GM21737 (cell line): ENCODE measurements at regions not wholly inside any gene's neighbourhood (a gene's known extent, or its start where the extent isn't known, plus 50 kb on each side); places are given as distances from the start of the nearest gene placed in this dataset.

ENCODE experiments used
- ATAC-seq: cut with Tn5 transposase; IDR thresholded peaks from one replicate; pipeline ENCODE4 v1.9.1; 2021; ENCODE audit warnings: mild to moderate bottlenecking, moderate library complexity; ENCODE audit not compliant: unreplicated experiment

DNA sequence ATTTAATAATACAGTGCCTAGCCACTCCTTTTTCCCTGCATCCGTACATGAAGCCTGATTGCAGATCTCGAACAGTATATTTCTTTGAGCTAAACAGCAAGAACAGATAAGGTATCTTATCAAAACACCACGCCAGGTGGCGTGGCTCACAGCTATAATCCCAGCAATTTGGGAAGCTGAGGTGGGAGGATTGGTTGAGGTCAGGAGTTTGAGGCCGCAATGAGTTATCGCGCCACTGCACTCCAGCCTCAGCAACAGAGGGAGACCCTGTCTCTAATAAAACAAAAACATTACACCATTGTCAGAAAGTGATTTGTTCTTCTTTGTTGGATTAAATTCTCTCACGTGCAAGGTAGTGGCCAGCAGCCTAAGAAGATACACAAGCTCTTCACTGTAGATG lies 291.2 kb upstream of the DMRT1 start:
- no peak for ATAC-seq

DNA sequence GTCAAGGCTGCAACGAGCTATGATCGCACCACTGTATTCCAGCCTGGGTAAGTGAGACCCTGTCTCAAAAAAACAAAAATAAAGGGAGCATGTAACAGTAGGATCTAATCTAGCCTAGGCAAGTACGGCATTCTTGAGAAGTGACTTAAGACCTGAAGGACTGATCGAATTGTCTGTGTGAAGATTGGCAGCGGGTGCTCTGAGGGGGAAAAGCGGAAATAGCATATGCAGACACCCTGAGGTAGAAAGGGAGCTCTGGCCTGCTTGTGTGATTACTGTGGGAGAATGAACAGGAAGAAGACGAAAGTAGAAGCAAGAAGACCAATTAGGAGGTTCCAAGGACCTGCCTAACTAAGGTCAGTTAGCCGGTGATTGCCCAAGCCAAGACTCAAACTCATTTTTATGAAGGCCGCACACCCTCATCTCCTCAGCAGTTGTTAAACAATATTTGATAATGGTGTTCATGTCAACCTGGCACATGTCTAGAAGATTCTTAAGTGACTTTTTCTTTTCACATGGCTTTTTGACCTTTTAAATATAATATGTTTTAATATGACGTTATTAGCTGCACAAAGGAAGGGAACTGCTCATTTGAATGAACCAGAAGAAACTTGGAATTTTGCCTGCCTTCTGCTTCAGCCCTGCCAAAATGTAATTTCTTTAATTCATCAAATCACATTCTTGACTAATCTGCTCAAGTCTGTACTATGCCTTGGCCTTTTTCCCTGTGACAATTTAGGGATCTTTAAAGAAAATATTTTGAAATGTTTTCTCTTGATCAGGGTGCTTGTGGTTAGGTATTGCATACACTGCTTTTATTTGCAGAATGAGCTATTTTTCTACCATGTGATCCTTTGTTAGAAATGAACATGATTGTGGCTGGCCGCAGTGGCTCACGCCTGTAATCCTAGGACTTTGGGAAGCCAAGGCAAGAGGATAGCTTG lies 289.2 kb upstream of the DMRT1 start:
- no peak for ATAC-seq

DNA sequence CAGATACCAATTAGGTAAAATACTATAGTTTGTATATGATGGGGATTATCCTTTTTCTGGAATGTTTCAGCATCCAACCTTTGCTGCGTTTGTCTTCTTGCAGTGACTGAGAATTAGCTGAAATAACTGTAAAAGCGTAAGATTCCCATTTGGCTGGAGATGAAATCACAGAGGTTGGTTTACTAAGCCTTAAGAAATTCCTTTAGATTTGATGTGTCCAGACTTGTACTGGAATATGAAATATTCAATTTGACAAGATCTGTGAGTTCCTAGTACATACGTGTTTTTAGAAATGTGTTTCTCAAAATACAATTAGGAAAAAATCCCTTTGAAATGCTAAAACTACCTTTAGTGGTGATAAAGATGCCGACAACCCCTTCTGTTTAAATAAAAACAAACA lies 286.0 kb upstream of the DMRT1 start:
- no peak for ATAC-seq

DNA sequence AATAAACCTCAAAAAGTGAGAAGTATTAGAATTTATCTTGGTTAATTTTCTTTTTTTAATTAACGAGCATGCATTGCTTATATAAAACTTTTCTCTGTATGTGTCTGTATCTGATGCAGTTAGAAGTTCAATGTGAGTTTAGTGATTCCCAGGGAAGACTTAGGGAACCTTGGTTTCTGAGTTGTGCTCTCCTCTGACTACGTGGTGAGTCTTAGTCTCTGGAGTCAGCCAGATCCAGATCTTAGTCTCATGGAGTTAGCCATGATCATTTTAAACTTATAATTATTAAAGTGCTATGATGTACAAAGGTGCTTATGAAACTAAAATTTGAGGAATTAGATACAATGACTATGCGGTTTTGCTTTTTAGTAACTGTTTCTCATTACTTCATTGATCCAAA lies 285.3 kb upstream of the DMRT1 start:
- no peak for ATAC-seq

DNA sequence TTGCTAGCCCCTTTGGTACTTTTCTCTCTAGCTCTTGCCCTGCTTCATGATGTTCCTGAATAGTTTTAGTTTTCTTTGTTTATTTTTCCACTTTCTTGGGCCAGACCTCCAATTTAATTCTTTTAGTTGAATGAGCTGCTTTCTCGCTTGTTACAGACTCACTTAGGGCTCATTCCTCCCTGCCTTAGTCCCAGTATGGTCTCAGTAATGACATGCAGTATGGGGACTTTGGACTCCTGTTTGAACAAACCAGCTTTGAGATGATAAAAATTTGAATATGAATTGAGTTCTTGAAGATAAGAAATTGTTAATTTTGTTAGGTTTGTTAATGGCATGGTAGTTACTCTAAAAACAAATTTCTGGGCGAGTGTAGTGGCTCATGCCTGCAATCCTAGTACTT lies 284.8 kb upstream of the DMRT1 start:
- no peak for ATAC-seq

DNA sequence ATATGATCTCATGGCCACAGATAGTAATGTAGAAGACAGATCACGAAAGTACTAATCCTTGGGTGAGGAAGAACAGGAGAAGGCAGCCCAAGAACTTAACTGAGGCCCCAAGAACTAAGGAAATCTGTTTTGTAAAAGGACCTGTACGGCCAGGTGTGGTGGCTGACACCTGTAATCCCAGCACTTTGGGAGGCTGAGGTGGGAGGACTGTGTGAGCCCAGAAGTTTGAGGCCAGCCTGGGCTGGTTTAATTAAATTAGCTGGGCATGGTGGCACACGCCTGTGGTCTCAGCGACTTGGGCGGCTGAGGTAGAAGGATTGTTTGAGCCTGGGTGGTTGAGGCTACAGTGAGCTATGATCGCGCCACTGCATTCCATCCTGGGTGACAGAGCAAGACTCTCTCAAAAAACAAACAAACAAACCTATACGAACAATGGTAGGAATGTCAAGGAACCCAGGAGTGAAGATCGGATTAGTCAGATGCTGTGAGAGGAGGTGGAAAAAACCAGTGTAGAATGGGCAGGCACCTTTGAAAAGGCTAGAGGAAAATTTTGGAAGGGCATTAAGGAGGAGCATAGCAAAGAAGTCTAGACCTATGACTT lies 283.8 kb upstream of the DMRT1 start:
- no peak for ATAC-seq

DNA sequence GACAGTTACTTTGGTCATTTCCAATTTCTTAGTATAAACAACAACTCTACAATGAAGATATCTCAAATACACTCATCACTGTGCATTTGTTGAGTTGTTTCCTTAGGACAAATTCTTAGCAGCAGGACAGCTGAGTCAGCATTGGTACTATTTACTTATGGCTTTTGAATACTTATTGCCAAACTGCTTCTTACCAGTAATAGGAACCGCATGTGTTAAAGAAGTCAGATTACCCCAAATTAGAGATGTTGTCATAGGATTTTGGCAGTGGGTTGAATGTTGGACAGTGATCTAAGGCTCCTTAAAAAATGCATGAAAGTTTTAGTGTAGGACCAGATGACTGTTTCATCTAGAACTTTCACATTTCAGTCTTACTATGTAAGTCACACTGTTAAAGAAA lies 280.1 kb upstream of the DMRT1 start:
- ATAC-seq, result no peak

DNA sequence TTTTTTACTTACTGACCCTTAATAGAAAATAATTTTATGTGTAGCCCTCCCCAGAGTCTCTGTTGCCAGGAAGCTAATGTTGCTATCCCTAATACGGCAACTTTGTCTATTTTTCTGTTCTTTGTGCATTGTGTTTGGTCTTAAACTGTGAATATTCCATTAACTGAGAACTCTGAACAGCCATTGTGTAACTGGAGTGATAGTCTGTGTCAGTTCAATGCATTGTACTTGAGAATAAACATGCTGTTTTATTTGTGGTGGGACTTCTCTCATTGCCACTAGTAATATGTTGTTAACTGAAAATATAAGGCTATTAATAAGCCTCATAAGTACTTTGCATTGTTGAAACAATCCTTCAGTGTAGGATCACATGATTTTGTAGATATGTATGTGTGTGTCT lies 278.3 kb upstream of the DMRT1 start:
- ATAC-seq, result no peak

DNA sequence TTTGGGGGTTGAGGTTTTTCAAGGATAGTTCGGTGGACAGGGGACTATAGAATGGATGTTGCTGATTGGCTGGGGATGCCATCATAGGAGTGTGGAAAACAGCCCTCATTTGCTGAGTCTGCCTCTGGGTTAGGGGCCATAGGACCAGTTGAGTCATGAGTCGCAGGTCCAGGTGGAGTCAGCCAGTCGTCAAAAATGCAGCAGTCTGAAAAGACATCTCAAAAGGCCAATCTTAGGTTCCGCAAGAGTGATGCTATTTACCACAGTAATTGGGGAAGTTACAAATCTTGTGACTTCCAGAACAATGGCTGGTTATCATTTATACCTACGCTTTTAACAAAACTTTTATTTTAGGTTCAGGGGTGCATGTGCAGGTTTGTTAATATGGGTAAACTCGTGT lies 276.0 kb upstream of the DMRT1 start:
- ATAC-seq, result no peak

DNA sequence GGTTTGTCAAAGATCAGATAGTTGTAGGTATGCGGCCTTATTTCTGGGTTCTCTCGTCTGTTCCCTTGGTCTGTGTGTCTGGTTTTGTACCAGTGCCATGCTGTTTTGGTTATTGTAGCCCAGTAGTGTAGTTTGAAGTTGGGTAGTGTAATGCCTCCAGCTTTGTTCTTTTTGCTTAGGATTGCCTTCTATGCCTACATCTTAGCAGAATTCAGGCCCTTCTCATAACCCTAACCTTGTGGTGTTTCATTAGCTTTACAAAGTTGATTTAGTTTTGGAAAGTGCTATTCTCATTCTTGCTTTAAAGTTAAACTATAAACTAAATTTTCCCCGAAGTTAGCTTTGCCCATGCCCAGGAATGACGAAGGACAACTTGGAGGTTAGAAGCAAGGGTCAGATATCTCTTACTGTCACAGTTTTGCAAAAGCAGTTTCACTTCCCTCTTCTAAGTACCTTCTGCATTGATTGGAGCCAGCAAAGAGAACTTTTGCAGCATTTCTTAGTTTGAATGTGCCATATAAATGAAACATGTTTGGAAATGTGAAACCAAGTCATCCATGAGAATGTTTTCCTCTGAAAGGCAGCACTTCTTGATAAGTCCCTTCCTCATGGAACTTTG lies 274.3 kb upstream of the DMRT1 start:
- peak; percentile 69 for ATAC-seq

DNA sequence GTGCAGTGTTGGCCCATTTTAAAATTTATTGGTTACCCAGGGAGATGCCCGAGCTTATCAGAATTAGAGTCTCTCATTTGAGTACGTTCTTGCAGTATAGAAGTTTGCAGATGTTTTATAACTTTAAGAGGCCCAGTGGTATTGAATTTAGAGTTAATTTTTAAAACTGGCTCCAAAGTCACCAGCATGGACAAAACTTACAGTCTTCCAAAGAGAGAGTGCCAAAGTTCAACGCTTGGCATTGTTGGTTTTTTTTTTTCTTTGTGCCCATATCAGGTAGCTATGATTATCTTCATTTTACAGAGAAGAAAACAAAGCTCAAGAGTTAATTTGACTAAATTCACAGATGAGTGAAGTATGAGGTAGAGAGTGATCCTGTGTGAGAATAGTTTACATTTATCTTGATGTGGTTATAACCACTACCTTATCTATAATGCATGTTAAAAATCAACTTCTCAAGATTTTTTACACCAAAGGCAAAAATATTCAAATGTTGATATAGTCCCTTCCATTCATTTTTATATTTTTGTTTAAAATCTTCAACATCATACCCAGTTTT lies 273.7 kb upstream of the DMRT1 start:
- no peak for ATAC-seq

DNA sequence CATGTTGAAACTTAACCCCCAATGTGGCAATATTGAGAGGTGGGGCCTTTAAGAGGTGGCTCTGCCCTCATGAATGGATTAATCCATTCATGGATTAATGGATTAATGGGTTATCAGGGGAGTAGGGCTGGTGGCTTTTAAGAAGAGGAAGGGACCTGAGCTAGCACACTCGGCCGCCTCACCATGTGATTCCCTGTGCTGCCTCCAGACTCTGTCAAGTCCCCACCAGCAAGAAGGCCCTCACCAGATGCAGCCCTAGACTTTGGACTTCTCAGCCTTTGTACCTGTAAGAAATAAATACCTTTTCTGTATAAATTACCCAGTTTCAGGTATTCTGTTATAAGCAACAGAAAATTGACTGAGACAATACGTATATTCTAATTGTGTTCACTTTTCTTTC lies 272.2 kb upstream of the DMRT1 start:
- ATAC-seq, result no peak

DNA sequence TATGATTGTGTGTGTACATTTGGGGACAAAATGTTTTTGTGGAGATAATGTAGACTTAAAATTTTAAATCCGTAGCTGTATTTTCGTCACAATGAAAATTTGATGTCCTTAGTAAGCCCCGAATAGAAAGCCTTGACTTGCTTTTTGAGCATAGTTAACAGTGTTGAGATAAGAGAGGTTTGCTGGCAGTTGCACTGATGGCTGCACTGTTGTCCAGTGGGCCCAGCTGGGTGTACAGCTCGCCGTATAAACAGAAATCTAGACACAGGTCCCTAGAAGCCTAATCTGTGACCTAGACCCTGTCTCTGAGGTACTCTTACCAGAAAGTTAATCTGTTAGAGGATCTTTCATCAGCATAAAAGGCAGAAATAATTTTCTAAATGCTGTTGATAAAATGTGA lies 271.3 kb upstream of the DMRT1 start:
- ATAC-seq, result no peak

DNA sequence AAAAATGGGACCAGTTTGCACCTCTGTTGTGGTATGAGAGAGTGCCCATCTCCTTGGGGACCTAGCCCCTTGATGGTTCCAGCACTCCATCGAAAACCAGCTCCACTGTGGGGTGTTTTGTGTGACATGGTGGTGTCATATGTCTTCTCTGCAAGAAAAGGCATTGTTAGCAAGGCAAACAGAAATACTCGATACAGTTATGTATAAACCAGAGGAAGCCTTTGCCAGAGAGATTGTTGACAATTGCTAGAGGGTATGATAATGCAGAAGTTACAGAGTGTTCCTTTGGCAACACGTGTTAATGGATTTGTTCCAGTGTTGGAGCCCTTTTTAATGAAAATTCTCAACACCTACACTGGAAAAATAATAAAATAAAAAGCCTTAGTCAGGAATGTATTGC lies 270.4 kb upstream of the DMRT1 start:
- ATAC-seq, result no peak

DNA sequence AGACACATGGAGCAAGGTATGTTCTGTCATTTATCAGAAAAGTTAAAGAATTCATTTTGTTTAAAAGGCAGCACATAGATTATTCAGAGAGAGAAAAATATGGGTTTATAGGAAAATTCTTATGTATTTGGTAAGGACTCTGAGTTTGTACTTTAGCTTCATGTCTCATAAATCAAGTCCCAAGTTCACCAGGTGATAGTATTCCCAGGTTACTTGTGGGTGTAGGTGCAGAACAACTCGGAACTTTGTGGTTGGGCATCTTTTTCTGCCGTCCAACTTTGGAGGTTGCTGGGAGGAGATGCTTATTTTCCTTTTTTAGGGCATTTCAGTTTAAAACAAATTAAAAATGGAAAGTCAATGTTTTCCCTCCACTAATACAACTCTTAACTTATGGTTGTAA lies 269.8 kb upstream of the DMRT1 start:
- ATAC-seq, result no peak

DNA sequence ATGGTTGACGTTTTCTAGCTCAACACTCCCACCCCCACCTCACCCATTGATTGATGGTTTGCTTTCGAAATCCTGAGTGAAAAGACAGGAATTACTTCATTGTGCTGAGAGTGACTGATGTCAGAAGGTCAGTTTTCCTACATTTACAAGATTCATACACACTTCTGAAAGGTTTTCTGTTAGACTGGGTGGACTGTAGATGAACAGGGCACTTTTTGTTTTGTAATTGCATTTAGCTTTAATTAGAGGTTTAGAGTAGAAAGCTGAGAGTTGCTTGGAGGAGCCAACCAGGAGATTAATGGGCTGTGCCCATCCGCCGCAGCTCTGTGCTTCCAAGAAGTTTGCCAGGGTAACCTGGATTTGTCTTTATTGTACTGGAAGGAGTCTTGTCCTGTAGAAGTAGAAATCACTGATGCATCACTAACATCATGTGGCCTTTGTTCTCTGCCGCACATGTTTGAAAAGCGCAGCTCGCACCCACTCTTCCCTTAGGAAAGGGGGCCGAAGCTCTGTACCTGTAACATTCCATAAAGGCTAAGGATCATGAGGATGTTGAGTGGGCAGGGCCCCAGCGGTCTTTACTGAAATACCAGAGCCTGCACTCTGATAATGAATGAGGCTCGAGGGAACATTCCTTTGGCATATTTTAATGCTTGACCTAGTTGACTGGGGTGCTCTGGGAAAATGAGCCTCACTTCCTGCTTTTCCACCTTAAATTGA lies 267.6 kb upstream of the DMRT1 start:
- no peak for ATAC-seq

DNA sequence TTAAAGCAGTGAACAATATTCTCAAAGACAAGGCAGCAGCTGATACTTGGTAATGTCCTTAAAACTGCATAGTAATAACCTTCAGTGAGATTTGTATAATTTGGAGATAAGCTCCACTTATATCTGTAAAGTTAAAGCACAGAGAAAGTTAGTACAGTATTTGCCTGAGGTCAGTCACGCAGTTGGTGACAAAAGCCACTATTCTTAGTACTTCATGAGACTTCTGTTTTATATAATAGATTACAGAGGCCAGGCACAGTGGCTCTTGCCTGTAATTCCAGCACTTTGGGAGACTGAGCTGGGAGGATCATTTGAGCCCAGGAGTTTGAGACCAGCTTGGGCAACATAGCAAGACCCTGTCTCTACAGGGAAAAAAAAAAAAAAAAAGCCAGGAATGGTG lies 266.4 kb upstream of the DMRT1 start:
- ATAC-seq, result no peak

DNA sequence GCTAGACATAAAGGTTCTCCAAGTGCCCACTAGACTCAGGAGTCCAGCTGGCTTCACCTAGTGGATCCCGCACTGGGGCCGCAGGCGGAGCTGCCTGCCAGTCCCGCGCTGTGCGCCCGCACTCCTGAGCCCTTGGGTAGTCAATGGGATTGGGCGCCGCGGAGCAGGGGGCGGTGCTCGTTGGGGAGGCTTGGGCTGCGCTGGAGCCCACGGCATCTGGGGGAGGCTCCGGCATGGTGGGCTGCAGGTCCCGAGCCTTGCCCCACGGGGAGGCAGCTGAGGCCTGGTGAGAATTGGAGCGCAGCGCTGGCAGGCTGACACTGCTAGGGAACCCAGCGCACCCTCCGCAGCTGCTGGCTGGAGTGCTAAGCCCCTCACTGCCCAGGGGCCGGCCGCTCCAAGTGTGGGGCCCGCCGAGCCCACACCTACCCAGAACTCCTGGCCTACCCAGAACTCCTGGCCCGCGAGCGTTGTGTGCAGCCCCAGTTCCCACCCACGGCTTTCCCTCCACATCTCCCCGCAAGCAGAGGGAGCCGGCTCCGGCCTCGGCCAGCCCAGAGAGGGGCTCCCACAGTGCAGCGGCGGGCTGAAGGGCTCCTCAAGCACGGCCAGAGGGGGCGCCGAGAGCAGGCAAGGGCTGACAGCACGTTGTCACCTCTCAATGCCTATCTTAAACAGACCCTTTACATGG lies 260.7 kb upstream of the DMRT1 start:
- ATAC-seq, result no peak

DNA sequence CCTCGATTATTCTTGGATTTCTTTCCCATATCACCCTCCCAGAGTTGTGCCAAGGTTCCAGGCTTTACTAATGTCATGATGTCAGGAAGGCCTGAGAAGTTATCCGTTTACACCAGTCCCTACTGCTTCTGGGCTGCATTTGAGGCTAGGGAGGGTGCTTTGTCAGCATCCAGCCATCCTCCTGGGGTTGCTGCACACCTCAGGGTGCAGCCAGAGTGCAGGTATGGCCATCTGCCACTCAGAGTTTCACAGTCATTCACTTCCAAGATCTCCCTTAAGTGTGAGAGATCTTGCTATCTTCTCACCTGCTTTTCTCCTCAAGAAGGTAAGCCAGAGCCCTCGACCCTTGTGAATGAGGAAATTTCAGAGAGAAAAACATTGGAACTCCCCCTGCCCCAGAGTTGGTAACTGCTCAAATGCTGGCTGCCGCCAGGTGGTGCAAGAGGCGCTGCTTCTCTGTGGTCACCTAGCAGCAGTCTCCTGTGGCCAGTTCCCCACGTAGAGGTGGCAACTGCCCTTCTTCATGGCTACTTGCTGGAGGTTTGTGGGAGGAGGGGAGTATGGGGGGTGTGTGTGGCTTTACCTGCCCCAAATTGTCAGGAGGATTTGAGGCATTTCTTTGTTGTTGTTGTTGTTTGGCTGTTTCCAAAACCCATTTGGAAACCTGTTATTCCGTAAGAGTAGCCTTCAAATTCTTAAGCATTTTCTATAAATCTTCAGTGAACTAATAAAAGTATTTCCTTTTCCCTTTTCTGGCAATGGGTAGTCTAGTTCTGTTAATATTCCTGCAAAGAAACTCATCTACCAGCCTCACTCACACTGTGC lies 259.6 kb upstream of the DMRT1 start:
- no peak for ATAC-seq

DNA sequence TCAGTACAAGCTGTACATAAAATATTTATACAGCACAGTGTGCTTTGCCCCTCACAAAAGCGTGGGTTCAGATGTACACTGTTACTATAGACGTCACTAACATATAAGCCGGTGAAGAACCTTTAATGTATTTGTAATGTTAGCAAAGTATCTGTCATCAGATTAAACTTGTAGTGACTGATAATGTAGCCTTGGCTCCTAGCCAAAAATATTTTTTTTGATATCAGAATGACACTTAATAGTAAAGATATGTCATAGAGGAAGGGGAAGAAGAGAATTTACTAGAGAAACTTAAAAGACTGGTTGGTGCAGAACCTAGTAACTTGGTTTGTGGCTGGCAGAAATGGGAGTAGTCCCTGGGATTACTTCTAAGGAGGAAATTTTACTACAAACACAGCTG lies 258.7 kb upstream of the DMRT1 start:
- no peak for ATAC-seq
